ENCODE measurements at regions not wholly inside any gene's neighbourhood (a gene's known extent, or its start where the extent isn't known, plus 50 kb on each side); places are given as distances from the start of the nearest gene placed in this dataset.

GRCh38 chr3:82715091-82715856, 953.8 kb upstream of the GBE1 start:
- TF ChIP-seq, protein P1, sequence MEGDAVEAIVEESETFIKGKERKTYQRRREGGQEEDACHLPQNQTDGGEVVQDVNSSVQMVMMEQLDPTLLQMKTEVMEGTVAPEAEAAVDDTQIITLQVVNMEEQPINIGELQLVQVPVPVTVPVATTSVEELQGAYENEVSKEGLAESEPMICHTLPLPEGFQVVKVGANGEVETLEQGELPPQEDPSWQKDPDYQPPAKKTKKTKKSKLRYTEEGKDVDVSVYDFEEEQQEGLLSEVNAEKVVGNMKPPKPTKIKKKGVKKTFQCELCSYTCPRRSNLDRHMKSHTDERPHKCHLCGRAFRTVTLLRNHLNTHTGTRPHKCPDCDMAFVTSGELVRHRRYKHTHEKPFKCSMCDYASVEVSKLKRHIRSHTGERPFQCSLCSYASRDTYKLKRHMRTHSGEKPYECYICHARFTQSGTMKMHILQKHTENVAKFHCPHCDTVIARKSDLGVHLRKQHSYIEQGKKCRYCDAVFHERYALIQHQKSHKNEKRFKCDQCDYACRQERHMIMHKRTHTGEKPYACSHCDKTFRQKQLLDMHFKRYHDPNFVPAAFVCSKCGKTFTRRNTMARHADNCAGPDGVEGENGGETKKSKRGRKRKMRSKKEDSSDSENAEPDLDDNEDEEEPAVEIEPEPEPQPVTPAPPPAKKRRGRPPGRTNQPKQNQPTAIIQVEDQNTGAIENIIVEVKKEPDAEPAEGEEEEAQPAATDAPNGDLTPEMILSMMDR (IDR thresholded peaks at IDR 0.05; ENCODE audit: low read length): no peak
- TF ChIP-seq EZH2phosphoT487 (IDR thresholded peaks at IDR 0.05; ENCODE audit: low read length) (no peak), EZH2 (optimal IDR thresholded peaks at IDR 0.05; ENCODE audit: low read depth, low read length) (no peak)

Data from MM.1S (cell line).